ENCODE measurements at regions not wholly inside any gene's neighbourhood (a gene's known extent, or its start where the extent isn't known, plus 50 kb on each side); places are given as distances from the start of the nearest gene placed in this dataset.

GRCh38 chr5:13331585-13331984 lies 612.9 kb downstream of the DNAH5 start:
- no peak for FAIRE-seq

GRCh38 chr5:13328316-13328715 lies 616.2 kb downstream of the DNAH5 start:
- FAIRE-seq, result no peak

- no peak for FAIRE-seq
Measured at GRCh38 chr5:13325765-13326164, 618.7 kb downstream of the DNAH5 start.

- FAIRE-seq, result no peak
Measured at GRCh38 chr5:13322769-13323168, 621.7 kb downstream of the DNAH5 start.

GRCh38 chr5:13317654-13318053 lies 626.8 kb downstream of the DNAH5 start:
- no peak for FAIRE-seq

- FAIRE-seq, result no peak
Measured at GRCh38 chr5:13316176-13316575, 628.3 kb downstream of the DNAH5 start.

GRCh38 chr5:13307480-13307879 lies 637.0 kb downstream of the DNAH5 start:
- no peak for FAIRE-seq

GRCh38 chr5:13303445-13303844 lies 641.0 kb downstream of the DNAH5 start:
- no peak for FAIRE-seq

- no peak for FAIRE-seq
Measured at GRCh38 chr5:13278811-13279210, 665.7 kb downstream of the DNAH5 start.

GRCh38 chr5:13278148-13278547 lies 666.3 kb downstream of the DNAH5 start:
- no peak for FAIRE-seq

GRCh38 chr5:13276156-13276555 lies 668.3 kb downstream of the DNAH5 start:
- no peak for FAIRE-seq

- no peak for FAIRE-seq
Measured at GRCh38 chr5:13263701-13264100, 680.8 kb downstream of the DNAH5 start.

GRCh38 chr5:13253111-13253510 lies 691.4 kb downstream of the DNAH5 start:
- no peak for FAIRE-seq

- no peak for FAIRE-seq
Measured at GRCh38 chr5:13252699-13253098, 691.8 kb downstream of the DNAH5 start.

- FAIRE-seq, result no peak
Measured at GRCh38 chr5:13251623-13252376, 692.7 kb downstream of the DNAH5 start.

GRCh38 chr5:13250464-13251291 lies 693.8 kb downstream of the DNAH5 start:
- no peak for FAIRE-seq

GRCh38 chr5:13249854-13250253 lies 694.6 kb downstream of the DNAH5 start:
- no peak for FAIRE-seq

- FAIRE-seq, result no peak
Measured at GRCh38 chr5:13248253-13248652, 696.2 kb downstream of the DNAH5 start.

GRCh38 chr5:13246053-13246452 lies 698.4 kb downstream of the DNAH5 start:
- FAIRE-seq, result no peak

- no peak for FAIRE-seq
Measured at GRCh38 chr5:13244151-13244550, 700.3 kb downstream of the DNAH5 start.

- no peak for FAIRE-seq
Measured at GRCh38 chr5:13227513-13227912, 717.0 kb downstream of the DNAH5 start.

- no peak for FAIRE-seq
Measured at GRCh38 chr5:13218518-13218917, 726.0 kb downstream of the DNAH5 start.

- FAIRE-seq, result no peak
Measured at GRCh38 chr5:13217636-13218035, 726.9 kb downstream of the DNAH5 start.

GRCh38 chr5:13215806-13216205 lies 728.7 kb downstream of the DNAH5 start:
- FAIRE-seq, result no peak

Measured in colon (tissue), 2 donors.